B cell (primary cell): ENCODE measurements at regions not wholly inside any gene's neighbourhood (a gene's known extent, or its start where the extent isn't known, plus 50 kb on each side); places are given as distances from the start of the nearest gene placed in this dataset.

ENCODE experiments used
- ATAC-seq: fragments of 200-7000 bp; cut with Tn5 transposase; one replicate; pipeline ENCODE4 v1.10.0; 2021; ENCODE audit warnings: low read depth, mild to moderate bottlenecking, moderate number of reproducible peaks, moderate library complexity
- CTCF ChIA-PET: fragments of 350-600 bp; sonication (Branson Sonifier 250); formaldehyde crosslinking; loops from one replicate; lab custom pipeline; 2021; ENCODE audit warnings: antibody characterized with exemption, inconsistent platforms; lab: Charles Lee
- POLR2A ChIA-PET: fragments of 350-600 bp; sonication (Branson Sonifier 250); formaldehyde crosslinking; loops from one replicate; lab custom pipeline; 2021; ENCODE audit warnings: antibody characterized with exemption; lab: Charles Lee
- DNase-seq: peaks from one replicate; pipeline ENCODE4 v3.0.0; 2013
- H2AFZ ChIP-seq: 2 replicates; pipeline ENCODE4 v1.6.1; 2012; ENCODE audit warnings: mild to moderate bottlenecking, low read depth, low read length; ENCODE audit not compliant: insufficient read depth, poor library complexity, severe bottlenecking
- H3K27ac ChIP-seq, 2 donors: 1 replicate in 1 of 2; 2 replicates in 1 of 2; pipeline ENCODE4 v1.5.1; 2012 to 2013; ENCODE audit warnings: low read length in 2 of 2, mild to moderate bottlenecking in 2 of 2, moderate library complexity in 1 of 2
- H3K27me3 ChIP-seq, 4 experiments: fragments of 200-600 bp in 1 of 4; sonication (generic) in 1 of 4; replicated peaks in 1 of 4; 1 replicate in 2 of 4; 2 replicates in 2 of 4; pipeline versions ENCODE4 v1.6.1 to v1.7.0; 2013 to 2016; ENCODE audit warnings: low read length in 3 of 4, mild to moderate bottlenecking in 2 of 4, mixed read lengths in 1 of 4, moderate library complexity in 1 of 4; ENCODE audit not compliant: insufficient read depth in 4 of 4, control insufficient read depth in 3 of 4; ENCODE audit errors: control extremely low read depth in 1 of 4
- H3K36me3 ChIP-seq, 2 experiments: replicated peaks in 1 of 2; 1 replicate in 1 of 2; 2 replicates in 1 of 2; pipeline versions ENCODE4 v1.6.1 to v1.7.1; 2013; ENCODE audit warnings: low read length in 1 of 2; ENCODE audit not compliant: insufficient read depth in 2 of 2, control insufficient read depth in 1 of 2; ENCODE audit errors: control extremely low read depth in 1 of 2, extremely low read depth in 1 of 2
- H3K4me1 ChIP-seq, 2 donors: fragments of 200-600 bp in 1 of 2; sonication (generic) in 1 of 2; 1 replicate in 1 of 2; 2 replicates in 1 of 2; pipeline versions ENCODE4 v1.5.1 to v1.6.1; 2013 to 2017; ENCODE audit warnings: low read length in 2 of 2; ENCODE audit not compliant: control insufficient read depth in 2 of 2, insufficient read depth in 2 of 2
- H3K4me2 ChIP-seq: replicated peaks from 2 replicates; pipeline ENCODE3; 2012; ENCODE audit warnings: mild to moderate bottlenecking, low read depth, low read length; ENCODE audit not compliant: poor library complexity, severe bottlenecking
- H3K4me3 ChIP-seq, 5 experiments: fragments of 200-600 bp in 1 of 5; sonication (generic) in 1 of 5; 1 replicate in 3 of 5; 2 replicates in 2 of 5; pipeline versions ENCODE4 v1.5.1 to v1.7.0; 2011 to 2016; ENCODE audit warnings: low read length in 4 of 5, mild to moderate bottlenecking in 4 of 5, low read depth in 2 of 5, control low read depth in 1 of 5, moderate library complexity in 1 of 5; ENCODE audit not compliant: insufficient read depth in 1 of 5; ENCODE audit errors: control extremely low read depth in 1 of 5, extremely low read depth in 1 of 5
- H3K79me2 ChIP-seq: fragments of 200-600 bp; sonication (generic); one replicate; pipeline ENCODE4 v1.6.0; 2016; ENCODE audit warnings: low read length; ENCODE audit not compliant: control insufficient read depth, insufficient read depth
- H3K9ac ChIP-seq: fragments of 200-600 bp; sonication (generic); 2 replicates; pipeline ENCODE4 v1.6.1; 2017; ENCODE audit warnings: mild to moderate bottlenecking, low read length, moderate library complexity
- H3K9me3 ChIP-seq, 3 donors: one replicate each; pipeline versions ENCODE4 v1.6.1 to v1.7.1; 2013; ENCODE audit warnings: low read length in 2 of 3; ENCODE audit not compliant: control insufficient read depth in 2 of 3, insufficient read depth in 1 of 3; ENCODE audit errors: control extremely low read depth in 1 of 3
- H4K20me1 ChIP-seq: 2 replicates; pipeline ENCODE4 v1.6.0; 2012; ENCODE audit warnings: mild to moderate bottlenecking, low read length; ENCODE audit not compliant: insufficient read depth, control insufficient read depth, poor library complexity, severe bottlenecking
- H3K27ac Mint-ChIP-seq: one replicate; pipeline ENCODE4 v1.8.0; 2021; ENCODE audit warnings: mixed read lengths
- H3K27me3 Mint-ChIP-seq: one replicate; pipeline ENCODE4 v1.8.0; 2021; ENCODE audit warnings: mixed read lengths
- H3K4me1 Mint-ChIP-seq: one replicate; pipeline ENCODE4 v1.8.0; 2021; ENCODE audit warnings: mixed read lengths
- H3K4me3 Mint-ChIP-seq: one replicate; pipeline ENCODE4 v1.8.0; 2021; ENCODE audit warnings: mixed read lengths
- H3K9me3 Mint-ChIP-seq: one replicate; pipeline ENCODE4 v1.8.0; 2022; ENCODE audit warnings: mixed read lengths; ENCODE audit not compliant: insufficient read depth
- EZH2 ChIP-seq: IDR thresholded peaks from 2 replicates; pipeline ENCODE4 v1.6.1; 2012; ENCODE audit warnings: borderline replicate concordance, low read depth, mild to moderate bottlenecking, moderate library complexity, low read length; ENCODE audit not compliant: insufficient read depth, poor library complexity, severe bottlenecking
- WGBS: methylation state at CpG from one replicate; pipeline ENCODE4 v1.1.5; 2013; ENCODE audit warnings: missing lambda C conversion rate; ENCODE audit not compliant: insufficient coverage; 5-methylcytosine and 5-hydroxymethylcytosine counted together
- intact Hi-C: fragments of 100-400 bp; cut with micrococcal nuclease; formaldehyde crosslinking; loops from one replicate; pipeline ENCODE4 v1.10.0; 2022
- TF ChIP-seq, protein P1 (sequence below): fragments of 200-600 bp; IDR thresholded peaks from one replicate; pipeline ENCODE4 v1.8.0; 2022; ENCODE audit warnings: antibody characterized with exemption, mild to moderate bottlenecking

DNA sequence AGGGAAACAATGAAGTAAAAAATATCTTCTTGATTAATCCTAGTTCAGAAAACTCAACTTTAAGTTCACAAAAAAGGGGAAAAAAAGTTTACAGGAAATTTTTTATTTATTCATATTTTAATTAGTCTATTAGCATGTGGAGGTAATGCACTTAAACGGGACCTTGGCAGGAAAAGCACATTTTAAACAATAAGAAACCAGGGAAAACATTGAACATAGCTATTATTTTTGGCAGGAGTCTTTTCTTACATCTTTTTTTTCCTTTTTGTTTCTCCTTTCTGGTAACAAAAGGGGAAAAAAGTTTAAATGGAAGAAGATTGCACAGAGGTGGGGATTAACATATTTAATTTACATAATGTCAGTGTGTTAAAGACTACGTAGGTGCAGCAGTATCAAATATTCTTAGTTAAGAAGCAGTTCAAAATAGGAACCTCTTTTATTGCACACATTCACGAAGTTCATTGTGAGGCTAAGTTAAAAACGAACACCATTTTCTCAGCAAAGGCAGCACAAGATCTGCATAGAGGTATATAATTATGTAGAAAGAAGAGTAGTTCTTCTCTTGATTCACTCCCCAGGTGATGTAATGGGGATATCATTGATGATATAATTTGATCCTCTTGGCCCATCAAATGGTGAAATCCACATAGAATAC lies 940.5 kb downstream of the CDH11 start:
- Histone ChIP-seq H3K36me3 (no peaks in the 10 kb centered on the region), H3K9ac (no peak overlapping the region), H3K4me1 (no peaks in the 10 kb centered on the region), H2AFZ (no peak overlapping the region), H3K4me2 (no peak overlapping the region), H3K27ac (no peak overlapping the region), H3K79me2 (no peaks in the 10 kb centered on the region), H4K20me1 (no peaks in the 10 kb centered on the region), H3K4me3 (no peak overlapping the region), H3K9me3 (peaks cover 0 to 9% (median 3%) of the 10 kb centered on the region in 3 donors), H3K27me3 (no peaks in the 10 kb centered on the region)
- CTCF ChIA-PET, result no interaction called here
- TF ChIP-seq, protein P1, sequence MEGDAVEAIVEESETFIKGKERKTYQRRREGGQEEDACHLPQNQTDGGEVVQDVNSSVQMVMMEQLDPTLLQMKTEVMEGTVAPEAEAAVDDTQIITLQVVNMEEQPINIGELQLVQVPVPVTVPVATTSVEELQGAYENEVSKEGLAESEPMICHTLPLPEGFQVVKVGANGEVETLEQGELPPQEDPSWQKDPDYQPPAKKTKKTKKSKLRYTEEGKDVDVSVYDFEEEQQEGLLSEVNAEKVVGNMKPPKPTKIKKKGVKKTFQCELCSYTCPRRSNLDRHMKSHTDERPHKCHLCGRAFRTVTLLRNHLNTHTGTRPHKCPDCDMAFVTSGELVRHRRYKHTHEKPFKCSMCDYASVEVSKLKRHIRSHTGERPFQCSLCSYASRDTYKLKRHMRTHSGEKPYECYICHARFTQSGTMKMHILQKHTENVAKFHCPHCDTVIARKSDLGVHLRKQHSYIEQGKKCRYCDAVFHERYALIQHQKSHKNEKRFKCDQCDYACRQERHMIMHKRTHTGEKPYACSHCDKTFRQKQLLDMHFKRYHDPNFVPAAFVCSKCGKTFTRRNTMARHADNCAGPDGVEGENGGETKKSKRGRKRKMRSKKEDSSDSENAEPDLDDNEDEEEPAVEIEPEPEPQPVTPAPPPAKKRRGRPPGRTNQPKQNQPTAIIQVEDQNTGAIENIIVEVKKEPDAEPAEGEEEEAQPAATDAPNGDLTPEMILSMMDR, result no peak
- TF ChIP-seq EZH2, result no peak
- Mint-ChIP-seq H3K4me3 (no peak overlapping the region), H3K27ac (no peak overlapping the region), H3K27me3 (no peaks in the 10 kb centered on the region), H3K4me1 (no peaks in the 10 kb centered on the region), H3K9me3 (peaks cover 4% of the 10 kb centered on the region)
- ATAC-seq (no peak), DNase-seq (no peak)
- no CpG with 5 or more reads among the region's 4 CpGs for WGBS
- intact Hi-C loops, result no loop called here
- POLR2A ChIA-PET, result no interaction called here

DNA sequence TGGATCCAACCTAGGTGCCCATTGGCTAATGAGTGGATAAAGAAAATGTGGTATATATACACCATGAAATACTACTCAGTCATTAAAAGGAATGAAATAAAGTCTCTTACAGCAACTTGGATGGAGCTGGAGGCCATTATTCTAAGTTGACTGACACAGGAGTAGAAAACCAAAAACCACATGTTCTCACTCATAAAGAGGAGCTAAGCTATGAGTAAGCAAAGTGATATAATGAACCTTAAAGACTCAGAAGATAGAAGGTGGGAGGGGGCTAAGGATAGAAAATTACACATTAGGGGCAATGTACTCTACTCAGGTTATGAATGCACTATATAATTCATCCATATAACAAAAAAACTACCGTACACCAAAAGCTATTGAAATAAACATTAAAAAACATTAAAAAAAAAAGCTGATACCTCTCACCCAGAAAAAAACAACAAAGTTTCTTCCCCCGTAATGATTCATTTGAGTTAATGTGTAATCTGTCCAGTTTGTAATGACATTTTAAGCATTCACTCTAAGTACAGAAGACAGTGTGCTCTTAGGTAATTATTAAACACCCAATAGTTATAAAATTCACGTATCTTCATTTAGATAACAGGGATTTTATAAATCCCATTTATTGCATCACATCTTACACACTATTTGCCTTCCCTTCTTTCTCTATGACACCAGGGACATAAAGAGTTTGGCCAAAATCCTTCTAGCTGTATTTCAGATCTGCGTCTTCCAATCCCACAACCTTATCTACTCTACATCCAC lies 941.5 kb downstream of the CDH11 start:
- H3K79me2 ChIP-seq, result no peaks in the 10 kb centered on the region
- no CpG with 5 or more reads among the region's 4 CpGs for WGBS
- H3K4me1 ChIP-seq, result no peaks in the 10 kb centered on the region
- no peak overlapping the region for H3K4me2 ChIP-seq
- TF ChIP-seq, protein P1, result no peak
- no peak for TF ChIP-seq EZH2
- H3K9me3 ChIP-seq, result peaks cover 0 to 9% (median 3%) of the 10 kb centered on the region in 3 donors
- H3K9ac ChIP-seq, result no peak overlapping the region
- ATAC-seq (no peak), DNase-seq (no peak)
- intact Hi-C loops, result no loop called here
- Mint-ChIP-seq H3K27me3 (no peaks in the 10 kb centered on the region), H3K4me1 (no peaks in the 10 kb centered on the region), H3K27ac (no peak overlapping the region), H3K9me3 (peaks cover 4% of the 10 kb centered on the region), H3K4me3 (no peak overlapping the region)
- no peaks in the 10 kb centered on the region for H3K27me3 ChIP-seq
- H3K4me3 ChIP-seq, result no peak overlapping the region
- no peaks in the 10 kb centered on the region for H3K36me3 ChIP-seq
- ChIA-PET POLR2A (no interaction called here), CTCF (no interaction called here)
- no peaks in the 10 kb centered on the region for H4K20me1 ChIP-seq
- H3K27ac ChIP-seq, result no peak overlapping the region
- no peak overlapping the region for H2AFZ ChIP-seq
